ENCODE measurements at regions not wholly inside any gene's neighbourhood (a gene's known extent, or its start where the extent isn't known, plus 50 kb on each side); places are given as distances from the start of the nearest gene placed in this dataset.
A peak's percentile ranks its signal among the peaks of the same experiment; 100 is the strongest.

DNA sequence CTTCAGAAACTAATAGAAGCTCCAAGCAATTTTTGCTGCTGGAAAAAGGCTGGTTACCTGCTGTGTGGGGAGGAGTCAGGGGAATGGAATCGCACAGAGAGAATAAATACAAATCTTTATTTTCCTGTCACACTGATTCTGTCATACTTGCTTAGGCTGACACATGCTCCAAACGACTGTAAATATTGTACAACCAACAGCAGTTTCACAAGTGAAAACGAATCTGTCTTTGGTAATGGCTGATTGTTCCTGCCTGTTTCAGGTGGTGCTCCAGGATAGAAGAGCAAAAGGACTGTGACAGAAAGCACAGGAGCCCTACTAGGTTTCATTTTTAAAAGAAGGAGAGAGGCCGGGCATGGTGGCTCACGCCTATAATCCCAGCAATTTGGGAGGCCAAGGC, 125.5 kb upstream of the DCLK2 start:
- Mint-ChIP-seq H3K4me3 (ENCODE audit: low read depth, unreplicated experiment) (no peak overlapping the region), H3K4me1 (ENCODE audit: low read depth, unreplicated experiment) (no peaks in the 10 kb centered on the region), H3K9me3 (ENCODE audit: low read depth, unreplicated experiment) (no peaks in the 10 kb centered on the region), H3K27ac (ENCODE audit: unreplicated experiment) (no peak overlapping the region), H3K36me3 (ENCODE audit: insufficient read depth, unreplicated experiment) (no peaks in the 10 kb centered on the region), H3K27me3 (ENCODE audit: unreplicated experiment) (no peaks in the 10 kb centered on the region)
- BruUV-seq (replicated peaks): no TSS peak
- CTCF ChIA-PET: no interaction called here
- TF ChIP-seq, protein P1, sequence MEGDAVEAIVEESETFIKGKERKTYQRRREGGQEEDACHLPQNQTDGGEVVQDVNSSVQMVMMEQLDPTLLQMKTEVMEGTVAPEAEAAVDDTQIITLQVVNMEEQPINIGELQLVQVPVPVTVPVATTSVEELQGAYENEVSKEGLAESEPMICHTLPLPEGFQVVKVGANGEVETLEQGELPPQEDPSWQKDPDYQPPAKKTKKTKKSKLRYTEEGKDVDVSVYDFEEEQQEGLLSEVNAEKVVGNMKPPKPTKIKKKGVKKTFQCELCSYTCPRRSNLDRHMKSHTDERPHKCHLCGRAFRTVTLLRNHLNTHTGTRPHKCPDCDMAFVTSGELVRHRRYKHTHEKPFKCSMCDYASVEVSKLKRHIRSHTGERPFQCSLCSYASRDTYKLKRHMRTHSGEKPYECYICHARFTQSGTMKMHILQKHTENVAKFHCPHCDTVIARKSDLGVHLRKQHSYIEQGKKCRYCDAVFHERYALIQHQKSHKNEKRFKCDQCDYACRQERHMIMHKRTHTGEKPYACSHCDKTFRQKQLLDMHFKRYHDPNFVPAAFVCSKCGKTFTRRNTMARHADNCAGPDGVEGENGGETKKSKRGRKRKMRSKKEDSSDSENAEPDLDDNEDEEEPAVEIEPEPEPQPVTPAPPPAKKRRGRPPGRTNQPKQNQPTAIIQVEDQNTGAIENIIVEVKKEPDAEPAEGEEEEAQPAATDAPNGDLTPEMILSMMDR (IDR thresholded peaks at IDR 0.05; ENCODE audit: unreplicated experiment): no peak
- no peak for DNase-seq
- intact Hi-C loops (cut with micrococcal nuclease; ENCODE audit: unreplicated experiment): no loop called here

DNA sequence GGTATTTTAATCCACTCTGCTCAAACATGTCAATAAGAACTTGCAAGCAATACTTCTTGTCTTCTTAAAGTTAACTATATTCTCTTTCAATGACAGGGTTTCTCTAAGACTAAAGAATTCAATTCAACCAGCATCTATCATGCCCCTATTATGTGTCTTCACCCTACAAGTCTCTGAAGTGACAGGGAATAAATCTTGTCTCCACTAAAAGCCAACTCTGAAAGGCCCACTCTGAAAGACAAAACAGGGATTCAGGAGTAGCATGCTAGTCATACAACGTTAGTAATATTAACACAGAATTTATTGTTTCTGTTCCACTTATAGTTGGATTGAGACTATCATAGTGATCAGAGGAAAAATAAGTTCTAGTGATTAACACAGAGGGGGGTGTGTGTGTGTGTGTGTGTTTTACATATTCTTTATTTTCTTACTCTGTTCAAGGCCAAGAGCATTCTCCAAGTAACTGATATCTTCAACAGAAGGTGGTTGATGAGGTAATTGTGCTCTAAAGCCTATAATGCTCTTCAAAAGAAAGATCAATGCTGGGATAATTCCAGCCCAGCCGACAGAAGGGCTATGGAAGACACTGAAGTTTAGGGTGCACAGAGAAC, 122.4 kb upstream of the DCLK2 start:
- Mint-ChIP-seq H3K9me3 (ENCODE audit: low read depth, unreplicated experiment) (no peaks in the 10 kb centered on the region), H3K36me3 (ENCODE audit: insufficient read depth, unreplicated experiment) (no peaks in the 10 kb centered on the region), H3K4me3 (ENCODE audit: low read depth, unreplicated experiment) (no peak overlapping the region), H3K27ac (ENCODE audit: unreplicated experiment) (no peak overlapping the region), H3K4me1 (ENCODE audit: low read depth, unreplicated experiment) (no peaks in the 10 kb centered on the region), H3K27me3 (ENCODE audit: unreplicated experiment) (no peaks in the 10 kb centered on the region)
- no peak for DNase-seq
- CTCF ChIA-PET: no interaction called here
- TF ChIP-seq, protein P1 (IDR thresholded peaks at IDR 0.05; ENCODE audit: unreplicated experiment): no peak
- BruUV-seq (replicated peaks): no TSS peak
- intact Hi-C loops (cut with micrococcal nuclease; ENCODE audit: unreplicated experiment): no loop called here

DNA sequence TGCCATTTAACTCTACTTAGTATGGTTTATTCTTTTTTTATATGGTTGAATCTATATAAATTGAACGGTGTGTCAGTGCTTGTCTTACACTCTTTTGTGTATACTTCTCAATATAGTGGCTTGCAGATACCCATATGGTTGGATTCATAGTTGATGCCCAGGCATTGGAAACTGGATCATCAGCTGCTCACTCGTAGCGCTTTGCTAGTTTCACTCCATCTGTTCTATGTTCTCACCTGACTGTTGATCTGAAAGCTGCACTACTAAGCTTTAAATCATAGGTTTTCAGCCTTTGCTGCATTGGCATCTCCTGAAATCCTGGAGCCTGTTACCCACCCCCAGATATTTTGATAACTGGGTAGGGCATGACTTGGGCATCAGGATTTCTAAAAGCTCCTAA, 121.6 kb upstream of the DCLK2 start:
- Mint-ChIP-seq H3K27me3 (ENCODE audit: unreplicated experiment) (no peaks in the 10 kb centered on the region), H3K27ac (ENCODE audit: unreplicated experiment) (no peak overlapping the region)
- intact Hi-C loops (cut with micrococcal nuclease; ENCODE audit: unreplicated experiment): no loop called here

DNA sequence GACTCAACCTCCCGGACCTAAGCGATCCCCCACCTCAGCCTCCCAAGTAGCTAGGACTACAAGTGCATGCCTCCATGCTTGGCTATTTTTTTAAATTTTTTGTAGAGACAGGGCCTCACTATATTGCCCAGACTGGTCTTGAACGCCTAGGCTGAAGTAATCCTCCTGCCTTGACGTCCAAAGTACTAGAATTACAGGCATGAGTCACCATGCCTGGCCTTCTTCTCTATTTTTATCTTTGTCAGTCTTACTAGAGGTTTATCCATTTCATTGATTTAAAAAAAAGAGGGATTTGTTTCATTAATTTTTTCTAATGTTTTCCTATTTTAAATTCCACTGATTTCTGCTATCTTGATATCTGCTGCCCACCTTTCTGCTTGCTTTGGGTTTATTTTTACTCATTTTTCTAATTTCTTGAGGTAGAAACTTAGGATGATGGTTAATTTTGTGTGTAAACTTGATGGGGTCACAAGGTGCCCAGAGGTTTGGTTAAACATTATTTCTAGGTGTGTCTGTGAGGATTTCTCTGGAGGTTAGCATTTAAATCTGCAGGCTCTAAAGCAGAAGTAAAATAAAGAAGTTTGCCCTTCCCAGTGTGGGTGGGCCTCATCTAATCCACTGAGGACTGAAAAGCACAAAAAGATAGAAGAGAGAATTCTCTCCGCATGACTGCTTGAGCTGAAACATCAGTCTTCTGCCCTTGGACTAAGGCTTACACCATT, 116.2 kb upstream of the DCLK2 start:
- peaks cover 16% of the 10 kb centered on the region for H3K4me1 Mint-ChIP-seq (ENCODE audit: low read depth, unreplicated experiment)

More for the DNA sequence above, 121.6 kb upstream of the DCLK2 start:
- CTCF ChIA-PET: no interaction called here
- Mint-ChIP-seq H3K9me3 (ENCODE audit: low read depth, unreplicated experiment) (no peaks in the 10 kb centered on the region), H3K4me1 (ENCODE audit: low read depth, unreplicated experiment) (no peaks in the 10 kb centered on the region), H3K36me3 (ENCODE audit: insufficient read depth, unreplicated experiment) (no peaks in the 10 kb centered on the region), H3K4me3 (ENCODE audit: low read depth, unreplicated experiment) (no peak overlapping the region)
- DNase-seq: no peak
- TF ChIP-seq, protein P1 (IDR thresholded peaks at IDR 0.05; ENCODE audit: unreplicated experiment): no peak
- no TSS peak for BruUV-seq (replicated peaks)

More for the DNA sequence above, 116.2 kb upstream of the DCLK2 start:
- Mint-ChIP-seq H3K27ac (ENCODE audit: unreplicated experiment) (peak overlapping the region; percentile 35), H3K27me3 (ENCODE audit: unreplicated experiment) (no peaks in the 10 kb centered on the region), H3K36me3 (ENCODE audit: insufficient read depth, unreplicated experiment) (no peaks in the 10 kb centered on the region), H3K9me3 (ENCODE audit: low read depth, unreplicated experiment) (no peaks in the 10 kb centered on the region), H3K4me3 (ENCODE audit: low read depth, unreplicated experiment) (no peak overlapping the region)
- peak; percentile 4 for DNase-seq
- intact Hi-C loops (cut with micrococcal nuclease; ENCODE audit: unreplicated experiment): loop anchor here (5.0 kb wide), 1 partner anchor 50 kb away; no protein-coding TSS in a partner anchor
- no TSS peak for BruUV-seq (replicated peaks)
- CTCF ChIA-PET: no interaction called here
- TF ChIP-seq, protein P1 (IDR thresholded peaks at IDR 0.05; ENCODE audit: unreplicated experiment): no peak

Data from Calu3 (cell line).